WTC11 (cell line): ENCODE measurements at regions not wholly inside any gene's neighbourhood (a gene's known extent, or its start where the extent isn't known, plus 50 kb on each side); places are given as distances from the start of the nearest gene placed in this dataset.

ENCODE experiments used
- CREM ChIP-seq: sonication (generic); formaldehyde crosslinking; IDR thresholded peaks from 2 replicates; pipeline ENCODE4 v1.8.1; 2022; ENCODE audit warnings: mild to moderate bottlenecking, missing genetic modification reagents, moderate library complexity
- CTCF ChIP-seq: fragments of 200-600 bp; IDR thresholded peaks from 2 replicates; pipeline ENCODE4 v1.8.0; 2022; ENCODE audit warnings: antibody characterized with exemption
- E2F5 ChIP-seq: sonication (generic); formaldehyde crosslinking; IDR thresholded peaks from 2 replicates; pipeline ENCODE4 v1.8.1; 2022; ENCODE audit warnings: mild to moderate bottlenecking, moderate library complexity, missing genetic modification reagents
- EMX1 ChIP-seq: fragments of 250-450 bp; sonication (Bioruptor Pico); IDR thresholded peaks from 2 replicates; pipeline ENCODE4 v1.8.0; 2021; ENCODE audit warnings: mild to moderate bottlenecking
- JUN ChIP-seq: sonication (generic); formaldehyde crosslinking; IDR thresholded peaks from 2 replicates; pipeline ENCODE4 v1.8.0; 2023; ENCODE audit warnings: mild to moderate bottlenecking, missing genetic modification reagents
- MAX ChIP-seq: sonication (generic); formaldehyde crosslinking; IDR thresholded peaks from 2 replicates; pipeline ENCODE4 v1.8.0; 2022; ENCODE audit warnings: mild to moderate bottlenecking, missing genetic modification reagents
- MXD4 ChIP-seq: fragments of 250-450 bp; sonication (Bioruptor Pico); IDR thresholded peaks from 2 replicates; pipeline ENCODE4 v1.8.0; 2021; ENCODE audit warnings: mild to moderate bottlenecking, moderate library complexity, borderline replicate concordance
- NR2C2 ChIP-seq: sonication (generic); formaldehyde crosslinking; IDR thresholded peaks from 2 replicates; pipeline ENCODE4 v1.8.0; 2022; ENCODE audit warnings: mild to moderate bottlenecking, missing genetic modification reagents
- RELA ChIP-seq: sonication (generic); formaldehyde crosslinking; IDR thresholded peaks from 2 replicates; pipeline ENCODE4 v1.8.1; 2022; ENCODE audit warnings: missing genetic modification reagents, mild to moderate bottlenecking, borderline replicate concordance
- SP1 ChIP-seq: sonication (generic); formaldehyde crosslinking; conservative IDR thresholded peaks from 2 replicates; pipeline ENCODE4 v1.8.1; 2022; ENCODE audit warnings: missing genetic modification reagents
- ZNF219 ChIP-seq: sonication (generic); formaldehyde crosslinking; IDR thresholded peaks from 2 replicates; pipeline ENCODE4 v1.8.0; 2023; ENCODE audit warnings: missing genetic modification reagents, mild to moderate bottlenecking, borderline replicate concordance
- TF ChIP-seq, protein P1 (sequence below): fragments of 250-450 bp; sonication (Bioruptor Pico); IDR thresholded peaks from 2 replicates; pipeline ENCODE4 v1.8.0; 2021; ENCODE audit warnings: mild to moderate bottlenecking
- TF ChIP-seq, protein P2 (sequence below): sonication (generic); formaldehyde crosslinking; IDR thresholded peaks from 2 replicates; pipeline ENCODE4 v1.8.0; 2022; ENCODE audit warnings: mild to moderate bottlenecking, missing genetic modification reagents

GRCh38 chr12:19012965-19013364 is 116.6 kb upstream of the PLEKHA5 start:
- TF ChIP-seq CTCF (no peak), JUN (CRISPR knock-in tag) (no peak), E2F5 (CRISPR knock-in tag) (no peak), MAX (CRISPR knock-in tag) (no peak), EMX1 (CRISPR knock-in tag) (no peak), ZNF219 (CRISPR knock-in tag) (no peak), RELA (CRISPR knock-in tag) (no peak), SP1 (CRISPR knock-in tag) (no peak), CREM (CRISPR knock-in tag) (no peak), MXD4 (CRISPR knock-in tag) (no peak), NR2C2 (no peak)
- TF ChIP-seq, protein P1, sequence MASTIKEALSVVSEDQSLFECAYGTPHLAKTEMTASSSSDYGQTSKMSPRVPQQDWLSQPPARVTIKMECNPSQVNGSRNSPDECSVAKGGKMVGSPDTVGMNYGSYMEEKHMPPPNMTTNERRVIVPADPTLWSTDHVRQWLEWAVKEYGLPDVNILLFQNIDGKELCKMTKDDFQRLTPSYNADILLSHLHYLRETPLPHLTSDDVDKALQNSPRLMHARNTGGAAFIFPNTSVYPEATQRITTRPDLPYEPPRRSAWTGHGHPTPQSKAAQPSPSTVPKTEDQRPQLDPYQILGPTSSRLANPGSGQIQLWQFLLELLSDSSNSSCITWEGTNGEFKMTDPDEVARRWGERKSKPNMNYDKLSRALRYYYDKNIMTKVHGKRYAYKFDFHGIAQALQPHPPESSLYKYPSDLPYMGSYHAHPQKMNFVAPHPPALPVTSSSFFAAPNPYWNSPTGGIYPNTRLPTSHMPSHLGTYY (CRISPR knock-in tag) = no peak
- TF ChIP-seq, protein P2, sequence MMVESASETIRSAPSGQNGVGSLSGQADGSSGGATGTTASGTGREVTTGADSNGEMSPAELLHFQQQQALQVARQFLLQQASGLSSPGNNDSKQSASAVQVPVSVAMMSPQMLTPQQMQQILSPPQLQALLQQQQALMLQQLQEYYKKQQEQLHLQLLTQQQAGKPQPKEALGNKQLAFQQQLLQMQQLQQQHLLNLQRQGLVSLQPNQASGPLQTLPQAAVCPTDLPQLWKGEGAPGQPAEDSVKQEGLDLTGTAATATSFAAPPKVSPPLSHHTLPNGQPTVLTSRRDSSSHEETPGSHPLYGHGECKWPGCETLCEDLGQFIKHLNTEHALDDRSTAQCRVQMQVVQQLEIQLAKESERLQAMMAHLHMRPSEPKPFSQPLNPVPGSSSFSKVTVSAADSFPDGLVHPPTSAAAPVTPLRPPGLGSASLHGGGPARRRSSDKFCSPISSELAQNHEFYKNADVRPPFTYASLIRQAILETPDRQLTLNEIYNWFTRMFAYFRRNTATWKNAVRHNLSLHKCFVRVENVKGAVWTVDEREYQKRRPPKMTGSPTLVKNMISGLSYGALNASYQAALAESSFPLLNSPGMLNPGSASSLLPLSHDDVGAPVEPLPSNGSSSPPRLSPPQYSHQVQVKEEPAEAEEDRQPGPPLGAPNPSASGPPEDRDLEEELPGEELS (CRISPR knock-in tag) = no peak
